T-helper 17 cell (primary cell): ENCODE measurements at regions not wholly inside any gene's neighbourhood (a gene's known extent, or its start where the extent isn't known, plus 50 kb on each side); places are given as distances from the start of the nearest gene placed in this dataset.
"Not testable (repeated sequence)": the region's sequence is repeated elsewhere in the genome, so short reads cannot be mapped to it uniquely, and the experiment has no call there.

Experiments used
- ATAC-seq: fragments of 150-1000 bp; cut with Tn5 transposase; 2 replicates; pipeline ENCODE4 v1.10.0; 2021; ENCODE audit warnings: mild to moderate bottlenecking, moderate library complexity
- DNase-seq, 3 donors: peaks; one replicate each; pipeline versions ENCODE4 v3.0.0 to v3.0.0-alpha.2; 2020 to 2021
- H3K9me3 ChIP-seq: one replicate; pipeline ENCODE4 v1.7.0; 2013; ENCODE audit warnings: low read length, mild to moderate bottlenecking; ENCODE audit not compliant: control insufficient read depth, poor library complexity, severe bottlenecking
- H3K27ac Mint-ChIP-seq: one replicate; pipeline ENCODE4 v1.8.0; 2022; ENCODE audit warnings: mild to moderate bottlenecking, moderate library complexity, mixed read lengths
- H3K27me3 Mint-ChIP-seq: one replicate; pipeline ENCODE4 v1.8.0; 2022; ENCODE audit warnings: mixed read lengths
- H3K36me3 Mint-ChIP-seq: one replicate; pipeline ENCODE4 v1.8.0; 2022; ENCODE audit warnings: low read depth, mixed read lengths
- H3K4me1 Mint-ChIP-seq: one replicate; pipeline ENCODE4 v1.8.0; 2022; ENCODE audit warnings: mild to moderate bottlenecking, mixed read lengths
- H3K4me3 Mint-ChIP-seq: one replicate; pipeline ENCODE4 v1.8.0; 2022; ENCODE audit warnings: mild to moderate bottlenecking, moderate library complexity, mixed read lengths

- H3K27ac Mint-ChIP-seq = no peak overlapping the region
- peaks cover 2% of the 10 kb centered on the region for H3K4me1 Mint-ChIP-seq
- no peak for DNase-seq
- no peaks in the 10 kb centered on the region for H3K36me3 Mint-ChIP-seq
- ATAC-seq = no peak
- no peaks in the 10 kb centered on the region for H3K9me3 ChIP-seq
- H3K27me3 Mint-ChIP-seq = peaks cover 57% of the 10 kb centered on the region
- H3K4me3 Mint-ChIP-seq = no peak overlapping the region
Observed at GRCh38 chr2:242056026-242056425, 186.5 kb downstream of the RTP5 start.

- H3K27ac Mint-ChIP-seq = no peak overlapping the region
- H3K36me3 Mint-ChIP-seq = no peaks in the 10 kb centered on the region
- ATAC-seq (no peak), DNase-seq (no peak)
- H3K9me3 ChIP-seq = no peaks in the 10 kb centered on the region
- H3K4me1 Mint-ChIP-seq = peaks cover 2% of the 10 kb centered on the region
- peaks cover 58% of the 10 kb centered on the region for H3K27me3 Mint-ChIP-seq
- H3K4me3 Mint-ChIP-seq = no peak overlapping the region
Observed at GRCh38 chr2:242056785-242057184, 187.3 kb downstream of the RTP5 start.

- DNase-seq (no peak), ATAC-seq (no peak)
- peaks cover 2% of the 10 kb centered on the region for H3K4me1 Mint-ChIP-seq
- H3K27ac Mint-ChIP-seq = no peak overlapping the region
- peaks cover 57% of the 10 kb centered on the region for H3K27me3 Mint-ChIP-seq
- no peaks in the 10 kb centered on the region for H3K9me3 ChIP-seq
- H3K36me3 Mint-ChIP-seq = no peaks in the 10 kb centered on the region
- no peak overlapping the region for H3K4me3 Mint-ChIP-seq
Observed at GRCh38 chr2:242057379-242058040, 188.0 kb downstream of the RTP5 start.

GRCh38 chr2:242058116-242058680 lies 188.7 kb downstream of the RTP5 start:
- Mint-ChIP-seq H3K4me3 (no peak overlapping the region), H3K36me3 (no peaks in the 10 kb centered on the region), H3K27ac (no peak overlapping the region), H3K27me3 (peaks cover 50% of the 10 kb centered on the region), H3K4me1 (peaks cover 2% of the 10 kb centered on the region)
- ATAC-seq (no peak), DNase-seq (no peak)
- H3K9me3 ChIP-seq = no peaks in the 10 kb centered on the region

- ATAC-seq = no peak
- no peaks in the 10 kb centered on the region for H3K36me3 Mint-ChIP-seq
- H3K27ac Mint-ChIP-seq = no peak overlapping the region
- H3K4me3 Mint-ChIP-seq = no peak overlapping the region
- DNase-seq = no peak
- H3K4me1 Mint-ChIP-seq = peaks cover 2% of the 10 kb centered on the region
- H3K27me3 Mint-ChIP-seq = peaks cover 45% of the 10 kb centered on the region
- peaks cover 2% of the 10 kb centered on the region for H3K9me3 ChIP-seq
Observed at GRCh38 chr2:242059566-242059965, 190.0 kb downstream of the RTP5 start.

- H3K36me3 Mint-ChIP-seq = no peaks in the 10 kb centered on the region
- DNase-seq = no peak
- peaks cover 3% of the 10 kb centered on the region for H3K9me3 ChIP-seq
- no peak for ATAC-seq
- peaks cover 45% of the 10 kb centered on the region for H3K27me3 Mint-ChIP-seq
- no peaks in the 10 kb centered on the region for H3K4me1 Mint-ChIP-seq
- H3K4me3 Mint-ChIP-seq = no peak overlapping the region
- no peak overlapping the region for H3K27ac Mint-ChIP-seq
Observed at GRCh38 chr2:242060212-242060835, 190.8 kb downstream of the RTP5 start.

- not testable (repeated sequence) for H3K4me3 Mint-ChIP-seq, H3K27ac Mint-ChIP-seq, DNase-seq, H3K36me3 Mint-ChIP-seq, ATAC-seq, H3K4me1 Mint-ChIP-seq, H3K9me3 ChIP-seq
- H3K27me3 Mint-ChIP-seq = peaks cover 48% of the 10 kb centered on the region
Observed at GRCh38 chr2:242061930-242062329, 192.4 kb downstream of the RTP5 start.

GRCh38 chr2:242063436-242063835 lies 193.9 kb downstream of the RTP5 start:
- ATAC-seq = no peak
- H3K9me3 ChIP-seq = peaks cover 3% of the 10 kb centered on the region
- DNase-seq = no peak
- no peak overlapping the region for H3K27ac Mint-ChIP-seq
- H3K27me3 Mint-ChIP-seq = peaks cover 42% of the 10 kb centered on the region
- H3K36me3 Mint-ChIP-seq = no peaks in the 10 kb centered on the region
- H3K4me1 Mint-ChIP-seq = no peaks in the 10 kb centered on the region
- no peak overlapping the region for H3K4me3 Mint-ChIP-seq

- peaks cover 43% of the 10 kb centered on the region for H3K27me3 Mint-ChIP-seq
- peaks cover 3% of the 10 kb centered on the region for H3K9me3 ChIP-seq
- no peak for DNase-seq
- H3K4me3 Mint-ChIP-seq = no peak overlapping the region
- ATAC-seq = no peak
- no peak overlapping the region for H3K27ac Mint-ChIP-seq
- H3K4me1 Mint-ChIP-seq = no peaks in the 10 kb centered on the region
- H3K36me3 Mint-ChIP-seq = no peaks in the 10 kb centered on the region
Observed at GRCh38 chr2:242063850-242064249, 194.3 kb downstream of the RTP5 start.

- H3K4me1 Mint-ChIP-seq = no peaks in the 10 kb centered on the region
- no peaks in the 10 kb centered on the region for H3K36me3 Mint-ChIP-seq
- H3K4me3 Mint-ChIP-seq = no peak overlapping the region
- peaks cover 40% of the 10 kb centered on the region for H3K27me3 Mint-ChIP-seq
- ATAC-seq (no peak), DNase-seq (no peak)
- peaks cover 3% of the 10 kb centered on the region for H3K9me3 ChIP-seq
- H3K27ac Mint-ChIP-seq = no peak overlapping the region
Observed at GRCh38 chr2:242064364-242065250, 195.1 kb downstream of the RTP5 start.

GRCh38 chr2:242065426-242065825 lies 195.9 kb downstream of the RTP5 start:
- no peak overlapping the region for H3K27ac Mint-ChIP-seq
- no peak overlapping the region for H3K4me3 Mint-ChIP-seq
- no peaks in the 10 kb centered on the region for H3K36me3 Mint-ChIP-seq
- ATAC-seq (no peak), DNase-seq (no peak)
- peaks cover 39% of the 10 kb centered on the region for H3K27me3 Mint-ChIP-seq
- peaks cover 3% of the 10 kb centered on the region for H3K9me3 ChIP-seq
- H3K4me1 Mint-ChIP-seq = no peaks in the 10 kb centered on the region

- ATAC-seq (no peak), DNase-seq (no peak)
- peaks cover 58% of the 10 kb centered on the region for H3K27me3 Mint-ChIP-seq
- no peaks in the 10 kb centered on the region for H3K36me3 Mint-ChIP-seq
- H3K9me3 ChIP-seq = peaks cover 3% of the 10 kb centered on the region
- no peak overlapping the region for H3K27ac Mint-ChIP-seq
- no peak overlapping the region for H3K4me3 Mint-ChIP-seq
- no peaks in the 10 kb centered on the region for H3K4me1 Mint-ChIP-seq
Observed at GRCh38 chr2:242069018-242069417, 199.5 kb downstream of the RTP5 start.

GRCh38 chr2:242069938-242070395 lies 200.4 kb downstream of the RTP5 start:
- not testable (repeated sequence) for ATAC-seq, H3K36me3 Mint-ChIP-seq, H3K4me3 Mint-ChIP-seq, H3K4me1 Mint-ChIP-seq, H3K27ac Mint-ChIP-seq, DNase-seq, H3K9me3 ChIP-seq
- peaks cover 53% of the 10 kb centered on the region for H3K27me3 Mint-ChIP-seq
